ENCODE measurements at regions not wholly inside any gene's neighbourhood (a gene's known extent, or its start where the extent isn't known, plus 50 kb on each side); places are given as distances from the start of the nearest gene placed in this dataset.

GRCh38 chr3:145698749-145699148 is 462.2 kb downstream of the PLOD2 start:
- TF ChIP-seq CTCF (IDR thresholded peaks at IDR 0.05) = no peak
- TF ChIP-seq POLR2A (IDR thresholded peaks at IDR 0.05) = no peak

All from breast epithelium (tissue), 3 donors.